Gastroesophageal sphincter (tissue), 4 donors: ENCODE measurements at regions not wholly inside any gene's neighbourhood (a gene's known extent, or its start where the extent isn't known, plus 50 kb on each side); places are given as distances from the start of the nearest gene placed in this dataset.

ENCODE experiments used
- ATAC-seq: fragments of 150-250 bp; one replicate; pipeline ENCODE4 v1.9.1; 2016; ENCODE audit warnings: mild to moderate bottlenecking, moderate library complexity
- H3K27ac ChIP-seq, 4 donors: fragments of 200-600 bp; sonication (generic) in 3 of 4; 1 replicate in 3 of 4; 2 replicates in 1 of 4; pipeline ENCODE4 v1.5.1; 2016 to 2019
- H3K27me3 ChIP-seq: fragments of 200-600 bp; sonication (generic); one replicate; pipeline ENCODE4 v1.5.1; 2019
- H3K36me3 ChIP-seq, 2 donors: fragments of 200-600 bp; sonication (generic); one replicate each; pipeline ENCODE4 v1.5.1; 2019; ENCODE audit warnings: control low read depth in 1 of 2
- H3K4me1 ChIP-seq, 3 donors: fragments of 200-600 bp; sonication (generic); 1 replicate in 2 of 3; 2 replicates in 1 of 3; pipeline ENCODE4 v1.5.1; 2016 to 2019; ENCODE audit warnings: control low read depth in 2 of 3
- H3K4me3 ChIP-seq, 2 donors: fragments of 200-600 bp; sonication (generic); one replicate each; pipeline ENCODE4 v1.5.1; 2019; ENCODE audit warnings: mild to moderate bottlenecking in 1 of 2, moderate library complexity in 1 of 2
- H3K9me3 ChIP-seq, 3 donors: fragments of 200-600 bp; sonication (generic); one replicate each; pipeline ENCODE4 v1.5.1; 2017 to 2019; ENCODE audit warnings: control low read depth in 2 of 3
- EP300 ChIP-seq: sonication (generic); formaldehyde crosslinking; IDR thresholded peaks from one replicate; pipeline ENCODE4 v1.6.1; 2017; ENCODE audit warnings: antibody characterized with exemption, mild to moderate bottlenecking
- POLR2A ChIP-seq, 2 donors: fragments of 450-650 bp; IDR thresholded peaks; one replicate each; pipeline ENCODE4 v1.6.1; 2017; ENCODE audit warnings: antibody characterized with exemption in 2 of 2, mild to moderate bottlenecking in 2 of 2, moderate library complexity in 1 of 2
- POLR2AphosphoS5 ChIP-seq: sonication (generic); formaldehyde crosslinking; IDR thresholded peaks from one replicate; pipeline ENCODE4 v1.6.1; 2017; ENCODE audit warnings: antibody characterized with exemption
- WGBS, 2 donors: methylation state at CpG; one replicate each; pipeline ENCODE4 v1.1.5; 2018; ENCODE audit warnings: low coverage in 1 of 2; 5-methylcytosine and 5-hydroxymethylcytosine counted together
- TF ChIP-seq, protein P1 (sequence below), 4 experiments: fragments of 200-600 bp in 2 of 4; fragments of 450-650 bp in 2 of 4; sonication (generic) in 1 of 4; IDR thresholded peaks; one replicate each; pipeline ENCODE4 v1.5.1; 2017 to 2019; ENCODE audit warnings: antibody characterized with exemption in 4 of 4, mild to moderate bottlenecking in 2 of 4, moderate library complexity in 2 of 4

DNA sequence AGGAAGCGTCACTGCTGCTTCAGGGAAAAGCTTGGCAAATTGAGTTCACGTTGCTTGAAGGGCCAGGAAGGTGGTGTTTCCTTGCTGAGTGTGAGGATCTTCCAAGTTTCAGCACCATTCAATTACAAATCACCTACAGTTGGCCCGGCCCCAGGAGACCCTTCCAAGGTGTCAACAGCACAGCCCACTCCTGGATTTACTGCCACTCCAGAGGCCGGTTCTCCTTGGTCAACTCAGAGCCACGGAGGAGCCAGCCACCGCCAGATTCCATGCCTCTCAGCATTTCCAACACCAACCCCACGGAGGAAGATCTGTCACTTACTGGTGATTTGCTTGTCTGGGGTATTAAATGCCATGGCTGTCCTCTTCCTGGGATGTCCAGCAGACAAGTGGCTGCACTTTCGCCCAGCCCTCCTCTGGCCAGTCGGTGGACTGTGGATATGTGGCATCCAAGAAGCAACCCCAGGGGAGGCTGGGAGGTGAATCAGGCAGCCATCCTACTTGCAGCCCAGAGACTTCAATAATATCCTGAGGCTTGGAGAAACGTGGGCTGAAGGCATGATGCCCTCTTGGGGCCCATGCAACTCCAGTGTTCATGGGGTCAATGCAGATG lies 74.1 kb upstream of the SHANK2 start:
- Histone ChIP-seq H3K4me1 (no peaks in the 10 kb centered on the region), H3K4me3 (no peak overlapping the region), H3K36me3 (no peaks in the 10 kb centered on the region), H3K27me3 (peaks cover 11% of the 10 kb centered on the region), H3K9me3 (no peaks in the 10 kb centered on the region), H3K27ac (no peak overlapping the region)
- no peak for TF ChIP-seq POLR2A (IDR thresholded peaks at IDR 0.05)
- TF ChIP-seq POLR2AphosphoS5 = no peak
- TF ChIP-seq, protein P1, sequence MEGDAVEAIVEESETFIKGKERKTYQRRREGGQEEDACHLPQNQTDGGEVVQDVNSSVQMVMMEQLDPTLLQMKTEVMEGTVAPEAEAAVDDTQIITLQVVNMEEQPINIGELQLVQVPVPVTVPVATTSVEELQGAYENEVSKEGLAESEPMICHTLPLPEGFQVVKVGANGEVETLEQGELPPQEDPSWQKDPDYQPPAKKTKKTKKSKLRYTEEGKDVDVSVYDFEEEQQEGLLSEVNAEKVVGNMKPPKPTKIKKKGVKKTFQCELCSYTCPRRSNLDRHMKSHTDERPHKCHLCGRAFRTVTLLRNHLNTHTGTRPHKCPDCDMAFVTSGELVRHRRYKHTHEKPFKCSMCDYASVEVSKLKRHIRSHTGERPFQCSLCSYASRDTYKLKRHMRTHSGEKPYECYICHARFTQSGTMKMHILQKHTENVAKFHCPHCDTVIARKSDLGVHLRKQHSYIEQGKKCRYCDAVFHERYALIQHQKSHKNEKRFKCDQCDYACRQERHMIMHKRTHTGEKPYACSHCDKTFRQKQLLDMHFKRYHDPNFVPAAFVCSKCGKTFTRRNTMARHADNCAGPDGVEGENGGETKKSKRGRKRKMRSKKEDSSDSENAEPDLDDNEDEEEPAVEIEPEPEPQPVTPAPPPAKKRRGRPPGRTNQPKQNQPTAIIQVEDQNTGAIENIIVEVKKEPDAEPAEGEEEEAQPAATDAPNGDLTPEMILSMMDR (IDR thresholded peaks at IDR 0.05) = no peak
- TF ChIP-seq EP300 = no peak
- WGBS, 2 donors = 56% methylated on average over 4 of the region's 10 CpGs; no CpG with 5 or more reads in 1 of the 2 donors
- no peak for ATAC-seq

DNA sequence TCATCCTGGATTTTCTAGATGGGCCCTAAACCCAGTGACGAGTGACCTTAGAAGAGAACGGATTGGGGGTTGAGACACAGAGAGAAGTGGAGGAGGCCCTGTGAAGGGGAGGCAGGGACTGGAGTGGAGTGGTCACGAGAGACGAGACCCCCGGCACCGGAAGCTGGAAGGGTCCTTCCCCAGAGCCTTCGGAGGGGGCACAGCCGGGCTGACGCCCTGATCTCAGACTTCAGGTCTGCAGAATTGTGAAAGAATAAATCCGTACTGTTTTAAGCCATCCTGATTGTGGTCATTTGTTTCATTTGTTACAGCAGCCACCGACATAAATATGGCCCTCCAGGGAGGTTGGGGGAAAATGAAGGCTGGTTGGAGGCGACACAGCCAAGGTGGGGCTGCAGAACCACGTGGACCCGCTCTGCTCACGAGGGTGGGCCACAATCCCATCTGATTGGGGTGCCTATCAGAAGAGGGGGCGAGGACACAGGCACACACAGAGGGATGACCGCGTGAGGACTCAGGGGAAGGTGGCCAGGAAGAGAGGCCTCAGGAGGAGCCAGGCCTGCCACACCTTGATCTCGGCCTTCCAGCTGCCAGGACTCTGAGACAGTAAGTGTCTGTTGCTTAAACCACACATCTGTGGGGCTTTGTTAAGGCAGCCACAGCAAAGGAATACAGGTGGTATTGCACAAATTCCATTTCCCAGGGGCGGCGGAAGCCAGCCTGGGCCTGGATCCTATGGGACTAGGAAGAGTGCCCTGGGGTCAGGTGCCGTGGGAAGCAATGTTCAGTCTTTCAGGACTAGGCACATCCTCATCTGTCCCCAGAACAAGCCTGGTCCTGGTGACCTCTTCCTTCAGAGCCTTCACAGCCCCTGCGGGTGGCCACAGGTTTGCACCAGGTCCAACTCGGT lies 73.3 kb upstream of the SHANK2 start:
- Histone ChIP-seq H3K27me3 (peaks cover 10% of the 10 kb centered on the region), H3K4me3 (no peak overlapping the region), H3K9me3 (no peaks in the 10 kb centered on the region), H3K27ac (no peak overlapping the region), H3K4me1 (no peaks in the 10 kb centered on the region), H3K36me3 (no peaks in the 10 kb centered on the region)
- 78 to 83% methylated on average over 1 to 17 of the region's 24 CpGs for WGBS, 2 donors
- no peak for ATAC-seq
- TF ChIP-seq, protein P1 (IDR thresholded peaks at IDR 0.05) = no peak
- TF ChIP-seq POLR2A (IDR thresholded peaks at IDR 0.05) = no peak

DNA sequence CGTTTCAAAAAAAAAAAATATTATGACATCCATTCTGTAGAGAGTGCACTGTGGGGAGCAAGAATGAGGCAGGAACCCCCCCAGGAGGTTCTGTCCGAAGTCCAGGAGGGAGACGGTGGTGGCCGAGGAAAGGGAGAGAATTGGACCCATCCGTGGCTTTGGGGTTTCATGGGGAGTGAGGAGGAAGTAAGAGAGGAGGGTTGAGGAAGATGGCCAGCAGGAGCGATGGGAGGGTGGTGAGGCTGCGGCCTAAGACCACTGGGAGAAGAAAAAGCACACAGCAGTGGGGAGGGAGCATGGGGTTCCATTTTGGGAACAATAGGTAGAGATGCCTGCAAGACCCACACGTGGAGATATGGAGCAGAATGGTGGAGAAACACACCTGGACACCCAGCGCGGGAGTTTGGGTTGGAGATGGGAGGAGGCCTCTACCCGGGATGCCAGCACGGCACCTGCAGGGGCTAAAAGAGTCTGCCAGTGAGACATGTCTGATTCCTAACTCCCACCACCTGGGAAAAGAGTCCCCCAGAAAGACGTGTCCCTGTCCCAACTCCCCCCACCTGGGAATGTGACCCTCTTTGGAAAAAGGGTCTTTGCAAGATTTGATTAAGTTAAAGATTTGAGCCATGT lies 72.5 kb upstream of the SHANK2 start:
- TF ChIP-seq EP300 = no peak
- TF ChIP-seq, protein P1 (IDR thresholded peaks at IDR 0.05) = no peak
- no peak for TF ChIP-seq POLR2AphosphoS5
- Histone ChIP-seq H3K9me3 (peaks cover 0 to 5% (median 0%) of the 10 kb centered on the region in 3 donors), H3K27ac (no peak overlapping the region), H3K27me3 (peaks cover 10% of the 10 kb centered on the region), H3K4me1 (no peaks in the 10 kb centered on the region), H3K36me3 (no peaks in the 10 kb centered on the region), H3K4me3 (no peak overlapping the region)
- 92 to 94% methylated on average over 12 of the region's 13 CpGs for WGBS, 2 donors
- ATAC-seq = no peak

DNA sequence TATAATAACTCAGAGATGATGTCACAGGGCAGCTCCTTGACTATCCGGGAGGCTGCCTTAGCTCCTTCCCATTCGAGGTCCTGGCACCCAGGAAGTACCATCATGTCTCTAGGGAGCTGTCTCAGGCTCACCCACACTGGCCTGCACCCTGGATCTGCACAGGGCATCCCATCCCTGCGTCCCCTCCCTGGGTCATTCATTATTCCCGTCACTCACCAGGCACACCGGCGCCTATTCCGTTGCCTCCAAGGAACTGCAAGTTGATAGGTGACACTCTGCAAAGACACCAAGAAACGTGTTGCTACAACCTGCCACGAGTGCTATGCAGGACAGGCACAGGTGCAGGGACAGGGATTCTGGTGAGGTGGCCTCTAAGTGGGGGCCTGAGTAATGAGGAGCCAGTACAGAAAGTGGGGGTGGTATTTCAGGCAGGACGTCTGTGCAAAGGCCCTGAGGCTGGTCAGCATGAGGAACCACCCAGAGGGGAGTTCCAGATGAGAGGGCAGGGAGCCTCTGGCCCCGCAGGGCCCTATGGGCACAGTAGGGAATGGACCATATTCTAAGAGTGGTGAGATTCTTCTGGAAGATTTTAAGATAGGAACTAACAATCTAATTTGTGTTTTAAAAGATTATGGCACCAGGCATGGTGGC lies 71.6 kb upstream of the SHANK2 start:
- H3K4me3 ChIP-seq = no peak overlapping the region
- no peak for ATAC-seq
- no peaks in the 10 kb centered on the region for H3K36me3 ChIP-seq
- no peak overlapping the region for H3K27ac ChIP-seq
- H3K27me3 ChIP-seq = peaks cover 10% of the 10 kb centered on the region
- TF ChIP-seq, protein P1 (IDR thresholded peaks at IDR 0.05) = no peak
- TF ChIP-seq POLR2A (IDR thresholded peaks at IDR 0.05) = no peak
- TF ChIP-seq POLR2AphosphoS5 = no peak
- no peak for TF ChIP-seq EP300
- H3K4me1 ChIP-seq = no peaks in the 10 kb centered on the region
- peaks cover 0 to 14% (median 0%) of the 10 kb centered on the region in 3 donors for H3K9me3 ChIP-seq
- 60 to 73% methylated on average over 1 to 5 of the region's 11 CpGs for WGBS, 2 donors
